ENCODE measurements at regions not wholly inside any gene's neighbourhood (a gene's known extent, or its start where the extent isn't known, plus 50 kb on each side); places are given as distances from the start of the nearest gene placed in this dataset.

GRCh38 chr2:35080231-35080910 is 1275.2 kb upstream of the CRIM1 start:
- DNase-seq (ENCODE audit: low spot score in 2 of 2) = no peak

GRCh38 chr2:35067420-35067819 is 1288.2 kb upstream of the CRIM1 start:
- DNase-seq (ENCODE audit: low spot score in 2 of 2) = no peak
- no peak for FAIRE-seq

More at GRCh38 chr2:35080231-35080910, 1275.2 kb upstream of the CRIM1 start:
- FAIRE-seq = no peak

GRCh38 chr2:35063836-35064235 is 1291.7 kb upstream of the CRIM1 start:
- FAIRE-seq = no peak
- DNase-seq (ENCODE audit: low spot score in 2 of 2) = no peak

GRCh38 chr2:35035883-35036282 is 1319.7 kb upstream of the CRIM1 start:
- FAIRE-seq = no peak
- DNase-seq (ENCODE audit: low spot score in 2 of 2) = no peak

- FAIRE-seq (no peak), DNase-seq (ENCODE audit: low spot score in 2 of 2) (no peak)
These were observed 1321.8 kb upstream of the CRIM1 start for GRCh38 chr2:35033748-35034147.

GRCh38 chr2:35023545-35023944 is 1332.0 kb upstream of the CRIM1 start:
- FAIRE-seq = no peak
- DNase-seq (ENCODE audit: low spot score in 2 of 2) = no peak

- DNase-seq (ENCODE audit: low spot score in 2 of 2) = no peak
- no peak for FAIRE-seq
These were observed 1355.1 kb upstream of the CRIM1 start for GRCh38 chr2:35000453-35000852.

GRCh38 chr2:34998741-34999140 is 1356.8 kb upstream of the CRIM1 start:
- DNase-seq (ENCODE audit: low spot score in 2 of 2) = no peak
- FAIRE-seq = no peak

- no peak for FAIRE-seq
- DNase-seq (ENCODE audit: low spot score in 2 of 2) = no peak
These were observed 1357.8 kb upstream of the CRIM1 start for GRCh38 chr2:34997779-34998178.

GRCh38 chr2:34995196-34995595 is 1360.4 kb upstream of the CRIM1 start:
- DNase-seq (ENCODE audit: low spot score in 2 of 2) (no peak), FAIRE-seq (no peak)

- DNase-seq (ENCODE audit: low spot score in 2 of 2) = no peak
- FAIRE-seq = no peak
These were observed 1363.9 kb upstream of the CRIM1 start for GRCh38 chr2:34991508-34992274.

- no peak for DNase-seq (ENCODE audit: low spot score in 2 of 2)
- FAIRE-seq = no peak
These were observed 1370.1 kb upstream of the CRIM1 start for GRCh38 chr2:34985474-34985873.

- no peak for FAIRE-seq
- DNase-seq (ENCODE audit: low spot score in 2 of 2) = no peak
These were observed 1374.9 kb upstream of the CRIM1 start for GRCh38 chr2:34980689-34981088.

- FAIRE-seq = no peak
- DNase-seq (ENCODE audit: low spot score in 2 of 2) = no peak
These were observed 1376.4 kb upstream of the CRIM1 start for GRCh38 chr2:34979148-34979547.

- no peak for FAIRE-seq
These were observed 1362.7 kb upstream of the FAM98A start for GRCh38 chr2:34961822-34962221.

GRCh38 chr2:34954758-34955157 is 1355.7 kb upstream of the FAM98A start:
- no peak for FAIRE-seq

More at GRCh38 chr2:34961822-34962221, 1362.7 kb upstream of the FAM98A start:
- no peak for DNase-seq (ENCODE audit: low spot score in 2 of 2)

GRCh38 chr2:34950797-34951196 is 1351.7 kb upstream of the FAM98A start:
- DNase-seq (ENCODE audit: low spot score in 2 of 2) (no peak), FAIRE-seq (no peak)

More at GRCh38 chr2:34954758-34955157, 1355.7 kb upstream of the FAM98A start:
- no peak for DNase-seq (ENCODE audit: low spot score in 2 of 2)

GRCh38 chr2:34949316-34949715 is 1350.2 kb upstream of the FAM98A start:
- DNase-seq (ENCODE audit: low spot score in 2 of 2) = no peak
- no peak for FAIRE-seq

- FAIRE-seq (no peak), DNase-seq (ENCODE audit: low spot score in 2 of 2) (no peak)
These were observed 1337.0 kb upstream of the FAM98A start for GRCh38 chr2:34936089-34936488.

GRCh38 chr2:34912084-34912483 is 1313.0 kb upstream of the FAM98A start:
- DNase-seq (ENCODE audit: low spot score in 2 of 2) (no peak), FAIRE-seq (no peak)

- FAIRE-seq = peak; percentile 28
- DNase-seq (ENCODE audit: low spot score in 2 of 2) = no peak
These were observed 1311.0 kb upstream of the FAM98A start for GRCh38 chr2:34909992-34910705.

All from frontal cortex (tissue), 3 donors.